ENCODE measurements at regions not wholly inside any gene's neighbourhood (a gene's known extent, or its start where the extent isn't known, plus 50 kb on each side); places are given as distances from the start of the nearest gene placed in this dataset.
A peak's percentile ranks its signal among the peaks of the same experiment; 100 is the strongest.
"Not testable (repeated sequence)": the region's sequence is repeated elsewhere in the genome, so short reads cannot be mapped to it uniquely, and the experiment has no call there.

GRCh38 chr2:121059651-121060649 lies 225.1 kb downstream of the TFCP2L1 start:
- DNase-seq = no peak

- no peak for DNase-seq
These were observed 223.4 kb downstream of the TFCP2L1 start for GRCh38 chr2:121061633-121062032.

GRCh38 chr2:121063471-121063870 lies 221.5 kb downstream of the TFCP2L1 start:
- no peak for DNase-seq

- no peak for DNase-seq
These were observed 220.8 kb downstream of the TFCP2L1 start for GRCh38 chr2:121064186-121064585.

- no peak for DNase-seq
These were observed 219.8 kb downstream of the TFCP2L1 start for GRCh38 chr2:121065239-121065638.

- no peak for DNase-seq
These were observed 218.5 kb downstream of the TFCP2L1 start for GRCh38 chr2:121066526-121066925.

DNA sequence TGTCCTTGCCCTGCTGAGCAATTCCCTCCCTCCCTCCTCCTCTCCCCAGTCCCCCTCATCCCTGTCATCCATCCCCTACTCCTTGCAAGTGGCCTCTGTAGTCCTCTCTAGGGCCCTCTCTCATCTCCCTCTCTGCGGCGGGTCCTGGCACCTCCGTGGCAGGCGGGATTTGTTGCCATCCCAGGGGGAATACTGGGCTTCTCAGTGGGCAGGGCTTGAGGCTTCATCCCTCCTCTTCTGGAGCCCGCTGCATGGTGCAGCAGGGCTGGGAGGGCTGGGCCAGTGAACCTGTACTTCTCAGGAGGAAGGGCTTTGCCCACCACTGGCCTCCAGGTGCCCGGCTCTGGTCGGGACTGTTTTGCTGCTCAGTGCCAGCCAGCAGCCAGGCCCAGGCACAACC lies 216.2 kb downstream of the TFCP2L1 start:
- DNase-seq = no peak

GRCh38 chr2:121069434-121069969 lies 215.5 kb downstream of the TFCP2L1 start:
- DNase-seq = no peak

DNA sequence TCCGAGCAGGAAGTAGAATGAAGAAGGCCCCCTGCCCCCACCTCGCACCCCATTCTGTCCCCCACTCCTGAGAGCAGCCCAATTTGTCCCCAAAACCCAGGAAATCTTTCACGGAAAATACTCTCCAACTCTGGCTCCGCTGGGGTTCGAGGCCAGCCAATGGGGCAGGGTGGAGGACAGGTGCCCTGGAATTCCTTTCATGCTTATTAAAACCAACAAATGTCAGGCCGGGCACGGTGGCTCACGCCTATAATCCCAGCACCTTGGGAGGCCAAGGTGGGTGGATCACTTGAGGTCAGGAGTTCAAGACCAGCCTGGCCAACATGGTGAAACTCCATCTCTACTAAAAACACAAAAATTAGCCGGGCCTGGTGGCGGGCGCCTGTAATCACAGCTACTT lies 214.9 kb downstream of the TFCP2L1 start:
- not testable (repeated sequence) for DNase-seq

DNA sequence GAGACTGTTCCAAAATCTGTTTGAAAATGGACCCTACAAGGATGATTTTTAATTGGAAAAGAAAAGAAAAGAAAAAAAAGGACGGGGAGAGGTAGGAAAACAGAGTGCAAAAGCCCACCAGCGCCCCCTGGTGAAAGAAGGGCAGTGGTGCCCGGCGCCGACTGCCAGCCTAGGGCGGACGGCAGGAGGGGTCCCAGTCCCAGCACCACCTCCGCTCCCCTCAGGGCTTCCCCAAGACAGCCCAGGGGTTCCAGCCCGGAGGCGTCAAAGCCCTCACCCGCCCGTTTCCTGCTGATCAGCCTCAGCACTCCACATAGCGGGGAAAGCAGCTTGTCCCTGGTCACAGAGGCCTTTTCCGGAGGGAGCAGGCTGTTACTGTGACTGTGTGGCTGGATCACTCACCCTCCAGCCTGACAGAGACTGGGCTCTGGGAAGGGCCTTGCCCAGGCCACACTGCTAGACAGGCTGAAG lies 213.9 kb downstream of the TFCP2L1 start:
- peak; percentile 20 for DNase-seq

- DNase-seq = no peak
These were observed 212.2 kb downstream of the TFCP2L1 start for GRCh38 chr2:121072784-121073183.

GRCh38 chr2:121073320-121074210 lies 211.4 kb downstream of the TFCP2L1 start:
- no peak for DNase-seq

DNA sequence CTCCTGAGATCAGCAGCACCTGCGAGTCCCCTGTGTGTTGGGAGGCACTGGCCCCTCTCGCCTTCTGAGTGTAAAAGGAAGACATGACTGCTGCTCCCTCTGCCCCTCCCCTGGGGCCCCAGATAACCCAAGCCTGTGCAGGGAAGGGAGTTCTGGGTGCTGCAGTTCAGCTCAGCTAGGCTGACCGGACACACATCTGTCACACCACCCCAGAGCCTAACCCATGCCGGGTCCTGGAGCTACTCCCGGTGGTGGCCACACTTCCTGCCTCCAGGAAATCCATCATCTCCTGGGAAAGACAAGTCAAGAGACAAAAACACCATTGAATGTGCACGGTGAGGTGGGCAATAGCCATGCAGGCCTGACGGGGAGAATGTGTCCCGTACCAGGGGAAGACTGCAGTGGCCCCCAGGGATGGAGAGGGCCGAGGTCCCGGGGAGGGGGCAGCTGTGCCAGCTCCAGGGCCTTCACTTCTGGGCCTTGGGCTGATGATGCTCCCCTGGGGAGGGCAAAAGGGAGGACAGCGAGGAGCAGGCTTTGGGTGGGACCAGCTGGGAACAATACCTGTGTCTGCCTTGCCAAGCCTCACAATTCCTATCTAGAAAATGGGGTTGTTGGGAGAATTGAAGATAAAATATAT lies 210.6 kb downstream of the TFCP2L1 start:
- no peak for DNase-seq

GRCh38 chr2:121075006-121075551 lies 209.9 kb downstream of the TFCP2L1 start:
- DNase-seq = no peak

GRCh38 chr2:121075641-121076497 lies 209.1 kb downstream of the TFCP2L1 start:
- DNase-seq = no peak

- DNase-seq = no peak
These were observed 208.5 kb downstream of the TFCP2L1 start for GRCh38 chr2:121076498-121076820.

- peak; percentile 51 for DNase-seq
These were observed 208.0 kb downstream of the TFCP2L1 start for GRCh38 chr2:121076885-121077549.

GRCh38 chr2:121078899-121079298 lies 206.1 kb downstream of the TFCP2L1 start:
- no peak for DNase-seq

DNA sequence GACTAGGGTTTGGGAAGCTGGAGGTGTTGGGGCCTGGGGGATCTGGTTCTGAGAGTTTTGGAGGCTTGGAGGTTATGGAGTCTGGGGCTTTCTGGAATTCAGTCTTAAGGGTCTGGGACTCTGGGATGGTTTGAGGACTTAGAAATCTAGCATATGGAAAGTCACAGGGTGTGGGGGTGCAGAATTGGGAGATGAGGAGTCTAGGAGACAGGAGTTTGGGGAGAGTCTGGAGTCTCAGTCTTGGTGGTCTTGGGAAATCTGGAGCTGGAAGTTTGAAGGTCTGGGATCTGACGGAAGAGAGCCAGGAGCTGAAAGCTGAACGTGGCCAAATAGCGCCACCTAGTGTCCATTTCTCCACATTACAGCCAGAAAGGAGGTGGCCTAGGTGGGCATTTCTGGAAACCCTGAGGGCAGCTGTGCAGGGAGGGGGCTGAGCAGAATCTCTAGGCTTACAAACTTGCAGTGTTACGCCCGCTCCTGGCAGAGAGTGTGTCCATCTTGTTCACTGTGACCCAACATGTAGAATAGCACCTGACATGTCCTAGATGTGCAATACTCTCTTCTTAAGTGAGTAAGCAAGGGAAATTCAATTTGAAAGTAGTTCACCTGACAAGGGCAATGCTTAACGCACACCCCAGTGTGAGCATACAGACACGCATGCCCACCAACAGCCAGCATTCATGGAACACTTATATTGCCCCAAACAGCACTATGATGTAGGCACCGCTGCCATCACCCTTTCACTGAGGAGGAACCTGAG lies 204.8 kb downstream of the TFCP2L1 start:
- DNase-seq = peak; percentile 23

GRCh38 chr2:121081701-121082100 lies 203.3 kb downstream of the TFCP2L1 start:
- DNase-seq = no peak

All from activated CD4-positive, alpha-beta T cell treated with anti-CD3 and anti-CD28 coated beads, Interleukin-2, amount 50 U/mL, for 1 hour (primary cell).